ENCODE measurements at regions not wholly inside any gene's neighbourhood (a gene's known extent, or its start where the extent isn't known, plus 50 kb on each side); places are given as distances from the start of the nearest gene placed in this dataset.

GRCh38 chr9:26775391-26775790 is 117.2 kb downstream of the CAAP1 start:
- no peak for TF ChIP-seq CTCF (IDR thresholded peaks at IDR 0.05; ENCODE audit: low read depth, low read length, missing control alignments)
- in situ Hi-C loops (cut with HindIII; ENCODE audit: low pct_ligation_motif_present, low sequenced_read_pairs) = no loop called here
- H3K4me3 ChIP-seq (ENCODE audit: low read depth, low read length) = no peak overlapping the region
- no peak overlapping the region for H3K27ac ChIP-seq
- H3K27me3 ChIP-seq (replicated peaks) = no peaks in the 10 kb centered on the region
- DNase-seq = no peak
- no peaks in the 10 kb centered on the region for H3K36me3 ChIP-seq (replicated peaks)

- DNase-seq = no peak
- no peaks in the 10 kb centered on the region for H3K27me3 ChIP-seq (replicated peaks)
- no peak overlapping the region for H3K4me3 ChIP-seq (ENCODE audit: low read depth, low read length)
- no peaks in the 10 kb centered on the region for H3K36me3 ChIP-seq (replicated peaks)
- no peak overlapping the region for H3K27ac ChIP-seq
- in situ Hi-C loops (cut with HindIII; ENCODE audit: low pct_ligation_motif_present, low sequenced_read_pairs) = no loop called here
- TF ChIP-seq CTCF (IDR thresholded peaks at IDR 0.05; ENCODE audit: low read depth, low read length, missing control alignments) = no peak
These were observed 119.5 kb downstream of the CAAP1 start for GRCh38 chr9:26773056-26773455.

- no peaks in the 10 kb centered on the region for H3K36me3 ChIP-seq (replicated peaks)
- H3K4me3 ChIP-seq (ENCODE audit: low read depth, low read length) = no peak overlapping the region
- H3K27me3 ChIP-seq (replicated peaks) = no peaks in the 10 kb centered on the region
- no peak overlapping the region for H3K27ac ChIP-seq
- no peak for DNase-seq
- in situ Hi-C loops (cut with HindIII; ENCODE audit: low pct_ligation_motif_present, low sequenced_read_pairs) = no loop called here
- TF ChIP-seq CTCF (IDR thresholded peaks at IDR 0.05; ENCODE audit: low read depth, low read length, missing control alignments) = no peak
These were observed 121.8 kb downstream of the CAAP1 start for GRCh38 chr9:26770821-26771220.

- Histone ChIP-seq H3K4me3 (ENCODE audit: low read depth, low read length) (no peak overlapping the region), H3K36me3 (replicated peaks) (no peaks in the 10 kb centered on the region), H3K27me3 (replicated peaks) (no peaks in the 10 kb centered on the region), H3K27ac (no peak overlapping the region)
- DNase-seq = no peak
- no peak for TF ChIP-seq CTCF (IDR thresholded peaks at IDR 0.05; ENCODE audit: low read depth, low read length, missing control alignments)
- in situ Hi-C loops (cut with HindIII; ENCODE audit: low pct_ligation_motif_present, low sequenced_read_pairs) = no loop called here
These were observed 124.5 kb downstream of the CAAP1 start for GRCh38 chr9:26768145-26768544.

GRCh38 chr9:26760675-26761074 is 131.9 kb downstream of the CAAP1 start:
- Histone ChIP-seq H3K27ac (no peak overlapping the region), H3K4me3 (ENCODE audit: low read depth, low read length) (no peak overlapping the region), H3K27me3 (replicated peaks) (no peaks in the 10 kb centered on the region), H3K36me3 (replicated peaks) (no peaks in the 10 kb centered on the region)
- DNase-seq = no peak
- no peak for TF ChIP-seq CTCF (IDR thresholded peaks at IDR 0.05; ENCODE audit: low read depth, low read length, missing control alignments)
- in situ Hi-C loops (cut with HindIII; ENCODE audit: low pct_ligation_motif_present, low sequenced_read_pairs) = no loop called here

GRCh38 chr9:26758655-26759054 is 133.9 kb downstream of the CAAP1 start:
- H3K27me3 ChIP-seq (replicated peaks) = no peaks in the 10 kb centered on the region
- no peak overlapping the region for H3K27ac ChIP-seq
- in situ Hi-C loops (cut with HindIII; ENCODE audit: low pct_ligation_motif_present, low sequenced_read_pairs) = no loop called here
- H3K36me3 ChIP-seq (replicated peaks) = no peaks in the 10 kb centered on the region
- DNase-seq = no peak
- no peak overlapping the region for H3K4me3 ChIP-seq (ENCODE audit: low read depth, low read length)
- TF ChIP-seq CTCF (IDR thresholded peaks at IDR 0.05; ENCODE audit: low read depth, low read length, missing control alignments) = no peak

All from brain microvascular endothelial cell (primary cell).